ENCODE measurements at regions not wholly inside any gene's neighbourhood (a gene's known extent, or its start where the extent isn't known, plus 50 kb on each side); places are given as distances from the start of the nearest gene placed in this dataset.
"Not testable (repeated sequence)": the region's sequence is repeated elsewhere in the genome, so short reads cannot be mapped to it uniquely, and the experiment has no call there.

GRCh38 chr21:8388169-8388939 is 2133.0 kb upstream of the TPTE start:
- TF ChIP-seq, protein P1, sequence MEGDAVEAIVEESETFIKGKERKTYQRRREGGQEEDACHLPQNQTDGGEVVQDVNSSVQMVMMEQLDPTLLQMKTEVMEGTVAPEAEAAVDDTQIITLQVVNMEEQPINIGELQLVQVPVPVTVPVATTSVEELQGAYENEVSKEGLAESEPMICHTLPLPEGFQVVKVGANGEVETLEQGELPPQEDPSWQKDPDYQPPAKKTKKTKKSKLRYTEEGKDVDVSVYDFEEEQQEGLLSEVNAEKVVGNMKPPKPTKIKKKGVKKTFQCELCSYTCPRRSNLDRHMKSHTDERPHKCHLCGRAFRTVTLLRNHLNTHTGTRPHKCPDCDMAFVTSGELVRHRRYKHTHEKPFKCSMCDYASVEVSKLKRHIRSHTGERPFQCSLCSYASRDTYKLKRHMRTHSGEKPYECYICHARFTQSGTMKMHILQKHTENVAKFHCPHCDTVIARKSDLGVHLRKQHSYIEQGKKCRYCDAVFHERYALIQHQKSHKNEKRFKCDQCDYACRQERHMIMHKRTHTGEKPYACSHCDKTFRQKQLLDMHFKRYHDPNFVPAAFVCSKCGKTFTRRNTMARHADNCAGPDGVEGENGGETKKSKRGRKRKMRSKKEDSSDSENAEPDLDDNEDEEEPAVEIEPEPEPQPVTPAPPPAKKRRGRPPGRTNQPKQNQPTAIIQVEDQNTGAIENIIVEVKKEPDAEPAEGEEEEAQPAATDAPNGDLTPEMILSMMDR (IDR thresholded peaks at IDR 0.05), result not testable (repeated sequence)
- TF ChIP-seq POLR2A, POLR2AphosphoS5 (IDR thresholded peaks at IDR 0.05): not testable (repeated sequence)
